RKO (cell line): ENCODE measurements at regions not wholly inside any gene's neighbourhood (a gene's known extent, or its start where the extent isn't known, plus 50 kb on each side); places are given as distances from the start of the nearest gene placed in this dataset.
"Not testable (repeated sequence)": the region's sequence is repeated elsewhere in the genome, so short reads cannot be mapped to it uniquely, and the experiment has no call there.

ENCODE experiments used
- DNase-seq: peaks from one replicate; pipeline ENCODE4 v3.0.0-alpha.2; 2016; ENCODE audit warnings: low spot score

GRCh38 chr1:244106837-244107493, 55.9 kb downstream of the ZBTB18 start:
- no peak for DNase-seq

- DNase-seq: no peak
Measured at GRCh38 chr1:244111027-244111426, 59.9 kb downstream of the ZBTB18 start.

- DNase-seq: no peak
Measured at GRCh38 chr1:244112041-244112440, 61.0 kb downstream of the ZBTB18 start.

GRCh38 chr1:244112636-244113035, 61.6 kb downstream of the ZBTB18 start:
- DNase-seq: no peak

GRCh38 chr1:244113532-244114320, 62.6 kb downstream of the ZBTB18 start:
- DNase-seq: no peak

GRCh38 chr1:244114892-244115291, 63.8 kb downstream of the ZBTB18 start:
- no peak for DNase-seq

- no peak for DNase-seq
Measured at GRCh38 chr1:244116946-244117345, 65.9 kb downstream of the ZBTB18 start.

- no peak for DNase-seq
Measured at GRCh38 chr1:244118109-244118761, 67.2 kb downstream of the ZBTB18 start.

GRCh38 chr1:244128591-244129383, 77.7 kb downstream of the ZBTB18 start:
- DNase-seq: no peak

- no peak for DNase-seq
Measured at GRCh38 chr1:244137276-244137675, 86.2 kb downstream of the ZBTB18 start.

- DNase-seq: no peak
Measured at GRCh38 chr1:244137725-244138124, 86.6 kb downstream of the ZBTB18 start.

- DNase-seq: no peak
Measured at GRCh38 chr1:244138399-244138798, 87.3 kb downstream of the ZBTB18 start.

- DNase-seq: no peak
Measured at GRCh38 chr1:244139655-244140054, 88.6 kb downstream of the ZBTB18 start.

- no peak for DNase-seq
Measured at GRCh38 chr1:244140420-244140819, 89.3 kb downstream of the ZBTB18 start.

GRCh38 chr1:244144053-244144452, 93.0 kb downstream of the ZBTB18 start:
- no peak for DNase-seq

- no peak for DNase-seq
Measured at GRCh38 chr1:244150071-244150470, 99.0 kb downstream of the ZBTB18 start.

GRCh38 chr1:244150665-244151064, 99.6 kb downstream of the ZBTB18 start:
- no peak for DNase-seq

GRCh38 chr1:244151537-244151936, 100.5 kb downstream of the ZBTB18 start:
- DNase-seq: no peak

GRCh38 chr1:244154508-244154871, 103.4 kb downstream of the ZBTB18 start:
- DNase-seq: no peak

- no peak for DNase-seq
Measured at GRCh38 chr1:244154872-244155531, 103.9 kb downstream of the ZBTB18 start.

- DNase-seq: no peak
Measured at GRCh38 chr1:244155661-244156060, 104.6 kb downstream of the ZBTB18 start.

GRCh38 chr1:244156617-244157016, 105.5 kb downstream of the ZBTB18 start:
- DNase-seq: not testable (repeated sequence)
